HG03103 (cell line): ENCODE measurements at regions not wholly inside any gene's neighbourhood (a gene's known extent, or its start where the extent isn't known, plus 50 kb on each side); places are given as distances from the start of the nearest gene placed in this dataset.

Source experiments
- ATAC-seq: cut with Tn5 transposase; IDR thresholded peaks from one replicate; pipeline ENCODE4 v1.9.1; 2021; ENCODE audit warnings: low read depth; ENCODE audit not compliant: unreplicated experiment

- no peak for ATAC-seq
These were observed 157.7 kb upstream of the B3GAT2 start for GRCh38 chr6:71114544-71114943.

GRCh38 chr6:71114986-71115385 is 158.1 kb upstream of the B3GAT2 start:
- no peak for ATAC-seq

- no peak for ATAC-seq
These were observed 162.7 kb upstream of the B3GAT2 start for GRCh38 chr6:71119560-71119959.

GRCh38 chr6:71123051-71123450 is 165.6 kb upstream of the OGFRL1 start:
- ATAC-seq, result no peak

- ATAC-seq, result no peak
These were observed 164.3 kb upstream of the OGFRL1 start for GRCh38 chr6:71124340-71124739.

- no peak for ATAC-seq
These were observed 163.4 kb upstream of the OGFRL1 start for GRCh38 chr6:71125216-71125615.

- no peak for ATAC-seq
These were observed 162.1 kb upstream of the OGFRL1 start for GRCh38 chr6:71126506-71126905.

- ATAC-seq, result no peak
These were observed 161.2 kb upstream of the OGFRL1 start for GRCh38 chr6:71127374-71127773.

- no peak for ATAC-seq
These were observed 158.3 kb upstream of the OGFRL1 start for GRCh38 chr6:71130277-71130676.

- no peak for ATAC-seq
These were observed 153.5 kb upstream of the OGFRL1 start for GRCh38 chr6:71134929-71135642.

GRCh38 chr6:71137973-71138372 is 150.6 kb upstream of the OGFRL1 start:
- ATAC-seq, result no peak

GRCh38 chr6:71138376-71138775 is 150.2 kb upstream of the OGFRL1 start:
- no peak for ATAC-seq

GRCh38 chr6:71139249-71139648 is 149.4 kb upstream of the OGFRL1 start:
- no peak for ATAC-seq

GRCh38 chr6:71153755-71154325 is 134.8 kb upstream of the OGFRL1 start:
- no peak for ATAC-seq

- no peak for ATAC-seq
These were observed 131.3 kb upstream of the OGFRL1 start for GRCh38 chr6:71157345-71157744.

GRCh38 chr6:71164890-71165289 is 123.7 kb upstream of the OGFRL1 start:
- ATAC-seq, result no peak

- ATAC-seq, result no peak
These were observed 120.3 kb upstream of the OGFRL1 start for GRCh38 chr6:71168233-71168765.

GRCh38 chr6:71171497-71172070 is 117.0 kb upstream of the OGFRL1 start:
- ATAC-seq, result no peak

- no peak for ATAC-seq
These were observed 109.2 kb upstream of the OGFRL1 start for GRCh38 chr6:71179249-71179885.

- no peak for ATAC-seq
These were observed 107.0 kb upstream of the OGFRL1 start for GRCh38 chr6:71181565-71181964.

- no peak for ATAC-seq
These were observed 101.5 kb upstream of the OGFRL1 start for GRCh38 chr6:71187141-71187540.
